Cardiac fibroblast (primary cell): ENCODE measurements at regions not wholly inside any gene's neighbourhood (a gene's known extent, or its start where the extent isn't known, plus 50 kb on each side); places are given as distances from the start of the nearest gene placed in this dataset.

Experiments used
- DNase-seq, 2 donors: peaks; one replicate each; pipeline versions ENCODE4 v3.0.0 to v3.0.0-alpha.2; 2010; ENCODE audit warnings: low read depth in 2 of 2
- H3K4me3 ChIP-seq, 2 donors: replicated peaks in 1 of 2; 1 replicate in 1 of 2; 2 replicates in 1 of 2; pipeline ENCODE4 v1.5.1; 2011; ENCODE audit warnings: low read depth in 2 of 2, low read length in 2 of 2, mild to moderate bottlenecking in 2 of 2, moderate library complexity in 1 of 2
- CTCF ChIP-seq: IDR thresholded peaks from one replicate; pipeline ENCODE4 v1.5.1; 2011; ENCODE audit warnings: low read depth, mild to moderate bottlenecking, low read length, inconsistent platforms

GRCh38 chr13:23947893-23948292 is 50.6 kb upstream of the C1QTNF9B start:
- no peak for TF ChIP-seq CTCF
- H3K4me3 ChIP-seq = no peak overlapping the region
- no peak for DNase-seq

- no peak overlapping the region for H3K4me3 ChIP-seq
- TF ChIP-seq CTCF = no peak
- DNase-seq = no peak
Observed at GRCh38 chr13:23949200-23949599, 51.9 kb upstream of the C1QTNF9B start.

- no peak overlapping the region for H3K4me3 ChIP-seq
- no peak for TF ChIP-seq CTCF
- no peak for DNase-seq
Observed at GRCh38 chr13:23949736-23950135, 52.4 kb upstream of the C1QTNF9B start.

- H3K4me3 ChIP-seq = no peak overlapping the region
- no peak for DNase-seq
- peak; percentile 19 for TF ChIP-seq CTCF
Observed at GRCh38 chr13:23950736-23951510, 53.6 kb upstream of the C1QTNF9B start.

GRCh38 chr13:23952796-23953195 is 55.5 kb upstream of the C1QTNF9B start:
- no peak overlapping the region for H3K4me3 ChIP-seq
- TF ChIP-seq CTCF = no peak
- DNase-seq = no peak

GRCh38 chr13:23953860-23954512 is 56.7 kb upstream of the C1QTNF9B start:
- no peak for DNase-seq
- no peak overlapping the region for H3K4me3 ChIP-seq
- no peak for TF ChIP-seq CTCF

- TF ChIP-seq CTCF = no peak
- no peak for DNase-seq
- H3K4me3 ChIP-seq = no peak overlapping the region
Observed at GRCh38 chr13:23955064-23955463, 57.8 kb upstream of the C1QTNF9B start.
